Tibial nerve (tissue), 4 donors: ENCODE measurements at regions not wholly inside any gene's neighbourhood (a gene's known extent, or its start where the extent isn't known, plus 50 kb on each side); places are given as distances from the start of the nearest gene placed in this dataset.

Experiments used
- CTCF ChIP-seq, 5 experiments: fragments of 200-600 bp in 3 of 5; fragments of 450-650 bp in 2 of 5; sonication (generic) in 3 of 5; IDR thresholded peaks; one replicate each; pipeline ENCODE4 v1.5.1; 2016 to 2019; ENCODE audit warnings: antibody characterized with exemption in 5 of 5, mild to moderate bottlenecking in 3 of 5, moderate library complexity in 2 of 5
- EP300 ChIP-seq, 2 donors: sonication (generic); formaldehyde crosslinking; IDR thresholded peaks; one replicate each; pipeline ENCODE4 v1.6.1; 2017; ENCODE audit warnings: antibody characterized with exemption in 2 of 2, mild to moderate bottlenecking in 1 of 2
- POLR2A ChIP-seq, 2 donors: fragments of 450-650 bp; IDR thresholded peaks; one replicate each; pipeline ENCODE4 v1.6.1; 2017; ENCODE audit warnings: antibody characterized with exemption in 2 of 2, mild to moderate bottlenecking in 2 of 2, moderate library complexity in 2 of 2

DNA sequence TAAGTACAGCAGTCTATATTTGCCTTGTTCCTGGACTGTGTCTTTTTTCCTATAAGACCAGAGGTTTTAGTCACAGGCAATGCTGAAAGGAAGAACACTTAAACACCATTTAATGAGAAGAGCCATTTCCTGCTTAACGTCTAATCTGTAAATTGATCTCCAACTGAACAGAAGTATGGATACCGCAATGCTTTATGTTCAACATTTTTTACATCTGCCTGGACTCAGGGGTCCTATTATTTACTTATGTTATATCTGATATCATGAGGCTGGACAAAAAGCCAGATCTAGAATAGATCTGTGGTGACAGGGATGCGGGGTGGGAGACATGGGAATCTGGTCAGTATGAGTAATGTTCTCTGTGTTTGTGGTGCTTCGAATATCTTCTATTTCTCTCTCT lies 334.6 kb upstream of the MPDZ start:
- TF ChIP-seq CTCF (IDR thresholded peaks at IDR 0.05), result no peak
- TF ChIP-seq EP300 (IDR thresholded peaks at IDR 0.05), result no peak
- no peak for TF ChIP-seq POLR2A (IDR thresholded peaks at IDR 0.05)
